H1 (cell line): ENCODE measurements at regions not wholly inside any gene's neighbourhood (a gene's known extent, or its start where the extent isn't known, plus 50 kb on each side); places are given as distances from the start of the nearest gene placed in this dataset.

Experiments used
- CTCF ChIA-PET: fragments of 300-600 bp; sonication (Branson Sonifier 250); formaldehyde crosslinking; loops from one replicate; lab custom pipeline; 2021; ENCODE audit not compliant: partially characterized antibody; lab: Charles Lee
- POLR2A ChIA-PET: fragments of 300-600 bp; sonication (Branson Sonifier 250); formaldehyde crosslinking; loops from one replicate; lab custom pipeline; 2021; ENCODE audit warnings: inconsistent platforms; ENCODE audit not compliant: partially characterized antibody; lab: Charles Lee
- DNase-seq, 2 experiments: peaks; one replicate each; pipeline versions ENCODE4 v3.0.0 to v3.0.0-alpha.2; 2010 to 2022; ENCODE audit warnings: low spot score in 2 of 2, low read depth in 1 of 2, mixed read lengths in 1 of 2
- FAIRE-seq: peaks from 2 replicates; lab custom pipeline; 2011; peaks lifted over from hg19 to GRCh38; lab: Jason Lieb, UNC
- H2AFZ ChIP-seq: 2 replicates; pipeline ENCODE4 v1.8.1; 2012; ENCODE audit warnings: low read length, inconsistent platforms
- H2AK5ac ChIP-seq: 2 replicates; pipeline ENCODE4 v1.6.1; 2013; ENCODE audit warnings: low read depth, low read length
- H2BK120ac ChIP-seq: replicated peaks from 2 replicates; pipeline ENCODE3; 2013; ENCODE audit warnings: low read depth, low read length, inconsistent platforms
- H2BK12ac ChIP-seq: 2 replicates; pipeline ENCODE4 v1.6.1; 2013; ENCODE audit warnings: low read depth, low read length
- H2BK15ac ChIP-seq: 2 replicates; pipeline ENCODE4 v1.6.1; 2013; ENCODE audit warnings: low read length
- H2BK20ac ChIP-seq: 2 replicates; pipeline ENCODE4 v1.6.1; 2013; ENCODE audit warnings: low read length
- H2BK5ac ChIP-seq: 2 replicates; pipeline ENCODE4 v1.6.1; 2013; ENCODE audit warnings: low read depth, low read length
- H3K14ac ChIP-seq: 2 replicates; pipeline ENCODE4 v1.6.1; 2013; ENCODE audit warnings: inconsistent platforms; ENCODE audit not compliant: insufficient read length
- H3K18ac ChIP-seq: 2 replicates; pipeline ENCODE4 v1.6.1; 2013; ENCODE audit warnings: low read length; ENCODE audit errors: extremely low read depth
- H3K23ac ChIP-seq: 2 replicates; pipeline ENCODE4 v1.6.1; 2013; ENCODE audit warnings: inconsistent platforms; ENCODE audit not compliant: insufficient read length
- H3K23me2 ChIP-seq: 2 replicates; pipeline ENCODE4 v1.6.1; 2013; ENCODE audit warnings: low read depth, low read length
- H3K27ac ChIP-seq: 2 replicates; pipeline ENCODE4 v1.6.1; 2011; ENCODE audit warnings: low read depth, low read length, inconsistent platforms
- H3K27me3 ChIP-seq, 4 experiments: replicated peaks in 1 of 4; 1 replicate in 1 of 4; 2 replicates in 3 of 4; pipeline versions ENCODE4 v1.6.1 to v1.8.1; 2011 to 2013; ENCODE audit warnings: low read length in 3 of 4, mild to moderate bottlenecking in 3 of 4, inconsistent platforms in 2 of 4, mixed read lengths in 2 of 4, moderate library complexity in 1 of 4; ENCODE audit not compliant: control insufficient read depth in 3 of 4, insufficient read depth in 3 of 4; ENCODE audit errors: extremely low read depth in 1 of 4
- H3K36me3 ChIP-seq, 4 experiments: 2 replicates each; pipeline versions ENCODE4 v1.6.1 to v1.8.1; 2011 to 2013; ENCODE audit warnings: mild to moderate bottlenecking in 4 of 4, low read length in 3 of 4, moderate library complexity in 2 of 4, control low read depth in 1 of 4, inconsistent platforms in 1 of 4; ENCODE audit not compliant: insufficient read depth in 4 of 4, control insufficient read depth in 2 of 4
- H3K4ac ChIP-seq: replicated peaks from 2 replicates; pipeline ENCODE3; 2013; ENCODE audit warnings: low read length, low read depth, mixed read lengths, inconsistent platforms; ENCODE audit not compliant: insufficient read length
- H3K4me1 ChIP-seq, 4 experiments: replicated peaks in 1 of 4; 1 replicate in 1 of 4; 2 replicates in 3 of 4; pipeline versions ENCODE4 v1.6.1 to v1.8.1; 2011 to 2013; ENCODE audit warnings: low read length in 3 of 4, inconsistent platforms in 2 of 4, mixed read lengths in 1 of 4; ENCODE audit not compliant: insufficient read depth in 4 of 4, control insufficient read depth in 3 of 4
- H3K4me2 ChIP-seq, 2 experiments: 2 replicates each; pipeline versions ENCODE4 v1.6.1 to v1.8.1; 2011 to 2013; ENCODE audit warnings: low read depth in 2 of 2, low read length in 2 of 2, control low read depth in 1 of 2, inconsistent platforms in 1 of 2, mild to moderate bottlenecking in 1 of 2; ENCODE audit not compliant: insufficient read depth in 1 of 2
- H3K4me3 ChIP-seq, 4 experiments: fragments of 200-600, 300-600 bp in 1 of 4; sonication (generic), shearing (Covaris generic), sonication (Bioruptor Twin) in 1 of 4; 2 replicates each; pipeline versions ENCODE4 v1.5.1 to v1.8.1; 2011 to 2016; ENCODE audit warnings: low read length in 4 of 4, low read depth in 3 of 4, control low read depth in 2 of 4, inconsistent platforms in 2 of 4, mild to moderate bottlenecking in 2 of 4, mixed read lengths in 1 of 4, moderate library complexity in 1 of 4; ENCODE audit not compliant: insufficient read depth in 2 of 4; ENCODE audit errors: extremely low read depth in 1 of 4
- H3K56ac ChIP-seq: replicated peaks from 2 replicates; pipeline ENCODE3; 2013; ENCODE audit warnings: low read depth, mild to moderate bottlenecking, mixed read lengths, low read length, inconsistent platforms; ENCODE audit not compliant: insufficient read length
- H3K79me1 ChIP-seq: 2 replicates; pipeline ENCODE4 v1.6.1; 2013; ENCODE audit warnings: low read depth, low read length, control low read depth
- H3K79me2 ChIP-seq, 2 experiments: 2 replicates each; pipeline versions ENCODE4 v1.6.1 to v1.8.1; 2012 to 2013; ENCODE audit warnings: low read length in 2 of 2, mild to moderate bottlenecking in 2 of 2, inconsistent platforms in 1 of 2; ENCODE audit not compliant: insufficient read depth in 2 of 2, control insufficient read depth in 1 of 2
- H3K9ac ChIP-seq, 4 experiments: replicated peaks in 1 of 4; 1 replicate in 1 of 4; 2 replicates in 3 of 4; pipeline versions ENCODE4 v1.6.1 to v1.8.1; 2011 to 2013; ENCODE audit warnings: low read depth in 3 of 4, low read length in 3 of 4, control low read depth in 2 of 4, mild to moderate bottlenecking in 2 of 4, moderate library complexity in 2 of 4, inconsistent platforms in 1 of 4; ENCODE audit errors: extremely low read depth in 1 of 4
- H3K9me3 ChIP-seq, 2 experiments: 2 replicates each; pipeline versions ENCODE4 v1.6.1 to v1.8.1; 2012 to 2013; ENCODE audit warnings: mild to moderate bottlenecking in 2 of 2, moderate library complexity in 2 of 2, control low read depth in 1 of 2, inconsistent platforms in 1 of 2, low read depth in 1 of 2, low read length in 1 of 2, mixed read lengths in 1 of 2; ENCODE audit not compliant: insufficient read depth in 2 of 2
- H4K20me1 ChIP-seq, 2 experiments: replicated peaks in 1 of 2; 2 replicates each; pipeline versions ENCODE3 to v1.8.1; 2011 to 2013; ENCODE audit warnings: inconsistent platforms in 2 of 2, low read length in 2 of 2, mild to moderate bottlenecking in 1 of 2; ENCODE audit not compliant: insufficient read depth in 2 of 2, control insufficient read depth in 1 of 2
- H4K5ac ChIP-seq: 2 replicates; pipeline ENCODE4 v1.6.1; 2013; ENCODE audit warnings: low read length, low read depth, mixed read lengths, inconsistent platforms; ENCODE audit not compliant: insufficient read length
- H4K8ac ChIP-seq: 2 replicates; pipeline ENCODE4 v1.8.0; 2013; ENCODE audit warnings: mild to moderate bottlenecking, moderate library complexity, low read length, inconsistent platforms; ENCODE audit not compliant: insufficient read depth; ENCODE audit errors: extremely low read depth
- H4K91ac ChIP-seq: replicated peaks from 2 replicates; pipeline ENCODE3; 2013; ENCODE audit warnings: low read length, mixed read lengths, inconsistent platforms; ENCODE audit not compliant: insufficient read length
- CHD1 ChIP-seq: IDR thresholded peaks from 2 replicates; pipeline ENCODE4 v1.6.1; 2012; ENCODE audit warnings: low read depth, low read length, improper control_type of control experiment
- CTBP2 ChIP-seq: IDR thresholded peaks from 2 replicates; pipeline ENCODE4 v1.7.0; 2011; ENCODE audit warnings: borderline replicate concordance, mild to moderate bottlenecking, moderate library complexity, mixed read lengths, low read length; ENCODE audit not compliant: insufficient read depth, insufficient read length
- MAX ChIP-seq: IDR thresholded peaks from 2 replicates; pipeline ENCODE4 v1.6.1; 2012; ENCODE audit warnings: inconsistent platforms
- WGBS, 2 experiments: shearing (Covaris generic) in 1 of 2; methylation state at CpG; one replicate each; pipeline versions ENCODE4 v1.1.6 to v1.1.7; 2013 to 2015; ENCODE audit warnings: low lambda C conversion rate in 2 of 2, mixed read lengths in 2 of 2, inconsistent platforms in 1 of 2, low coverage in 1 of 2, missing lambda C conversion rate in 1 of 2; ENCODE audit not compliant: insufficient replicate concordance in 2 of 2, insufficient coverage in 1 of 2, insufficient read length in 1 of 2; ENCODE audit errors: extremely low coverage in 1 of 2, missing lambda C conversion rate in 1 of 2; 5-methylcytosine and 5-hydroxymethylcytosine counted together
- TF ChIP-seq, protein P1 (sequence below), 3 experiments: IDR thresholded peaks; 1 replicate in 2 of 3; 2 replicates in 1 of 3; pipeline versions ENCODE4 v1.5.1 to v1.6.1; 2011; ENCODE audit warnings: low read length in 3 of 3, mild to moderate bottlenecking in 3 of 3, inconsistent platforms in 2 of 3, low read depth in 1 of 3, moderate library complexity in 1 of 3; ENCODE audit not compliant: insufficient read depth in 1 of 3; ENCODE audit errors: control extremely low read depth in 1 of 3

- Histone ChIP-seq H3K56ac (no peak overlapping the region), H4K91ac (no peak overlapping the region), H3K14ac (no peak overlapping the region), H2BK12ac (no peak overlapping the region), H3K79me2 (no peaks in the 10 kb centered on the region), H4K8ac (no peak overlapping the region), H2BK120ac (no peak overlapping the region), H4K20me1 (no peaks in the 10 kb centered on the region), H2BK20ac (no peak overlapping the region), H3K9me3 (no peaks in the 10 kb centered on the region), H3K79me1 (no peaks in the 10 kb centered on the region), H3K36me3 (no peaks in the 10 kb centered on the region), H2AFZ (no peak overlapping the region; the same call in 1 of the 2 replicates), H3K27me3 (no peaks in the 10 kb centered on the region; a peak in 1 of 7 replicates), H2BK15ac (no peak overlapping the region), H3K23ac (no peak overlapping the region), H3K4me3 (no peak overlapping the region), H3K27ac (no peak overlapping the region), H2AK5ac (no peak overlapping the region), H3K4me1 (no peaks in the 10 kb centered on the region), H3K18ac (no peak overlapping the region), H2BK5ac (no peak overlapping the region), H3K23me2 (no peaks in the 10 kb centered on the region), H4K5ac (no peak overlapping the region), H3K4ac (no peak overlapping the region), H3K4me2 (no peak overlapping the region), H3K9ac (no peak overlapping the region)
- FAIRE-seq (no peak), DNase-seq (no peak)
- POLR2A ChIA-PET: no interaction called here
- WGBS, 2 experiments: 90% methylated on average over 33 of the region's 33 CpGs; no CpG with 5 or more reads in 1 of the 2 experiments
- CTCF ChIA-PET: interaction anchor here (1.1 to 1.6 kb wide), 5 partner anchors 10 to 315 kb away, joined by 3 to 8 read pairs (median 4); no protein-coding TSS in a partner anchor
- TF ChIP-seq, protein P1, sequence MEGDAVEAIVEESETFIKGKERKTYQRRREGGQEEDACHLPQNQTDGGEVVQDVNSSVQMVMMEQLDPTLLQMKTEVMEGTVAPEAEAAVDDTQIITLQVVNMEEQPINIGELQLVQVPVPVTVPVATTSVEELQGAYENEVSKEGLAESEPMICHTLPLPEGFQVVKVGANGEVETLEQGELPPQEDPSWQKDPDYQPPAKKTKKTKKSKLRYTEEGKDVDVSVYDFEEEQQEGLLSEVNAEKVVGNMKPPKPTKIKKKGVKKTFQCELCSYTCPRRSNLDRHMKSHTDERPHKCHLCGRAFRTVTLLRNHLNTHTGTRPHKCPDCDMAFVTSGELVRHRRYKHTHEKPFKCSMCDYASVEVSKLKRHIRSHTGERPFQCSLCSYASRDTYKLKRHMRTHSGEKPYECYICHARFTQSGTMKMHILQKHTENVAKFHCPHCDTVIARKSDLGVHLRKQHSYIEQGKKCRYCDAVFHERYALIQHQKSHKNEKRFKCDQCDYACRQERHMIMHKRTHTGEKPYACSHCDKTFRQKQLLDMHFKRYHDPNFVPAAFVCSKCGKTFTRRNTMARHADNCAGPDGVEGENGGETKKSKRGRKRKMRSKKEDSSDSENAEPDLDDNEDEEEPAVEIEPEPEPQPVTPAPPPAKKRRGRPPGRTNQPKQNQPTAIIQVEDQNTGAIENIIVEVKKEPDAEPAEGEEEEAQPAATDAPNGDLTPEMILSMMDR (IDR thresholded peaks at IDR 0.05; ENCODE audit: control extremely low read depth in 1 of 3, insufficient read depth in 1 of 3, low read depth in 1 of 3, low read length in 3 of 3): no peak
- TF ChIP-seq MAX (no peak), CHD1 (no peak), CTBP2 (no peak)
Measured at GRCh38 chr11:130546901-130547694, 98.7 kb downstream of the ADAMTS15 start.
